HAP-1 (cell line): ENCODE measurements at regions not wholly inside any gene's neighbourhood (a gene's known extent, or its start where the extent isn't known, plus 50 kb on each side); places are given as distances from the start of the nearest gene placed in this dataset.
"Not testable (repeated sequence)": the region's sequence is repeated elsewhere in the genome, so short reads cannot be mapped to it uniquely, and the experiment has no call there.

Source experiments
- DNase-seq, 2 experiments: peaks; one replicate each; pipeline ENCODE4 v3.0.0-alpha.2; 2016 to 2020; ENCODE audit warnings: low spot score in 2 of 2
- H3K27me3 ChIP-seq: fragments of 250-450 bp; sonication (Bioruptor Pico); 2 replicates; pipeline ENCODE4 v1.5.1; 2020; ENCODE audit warnings: low read depth, mild to moderate bottlenecking, moderate library complexity
- H3K36me3 ChIP-seq: fragments of 250-450 bp; sonication (Bioruptor Pico); replicated peaks from 2 replicates; pipeline ENCODE4 v1.5.1; 2020; ENCODE audit warnings: mild to moderate bottlenecking
- H3K4me1 ChIP-seq: fragments of 250-450 bp; sonication (Bioruptor Pico); 2 replicates; pipeline ENCODE4 v1.5.1; 2020; ENCODE audit warnings: mild to moderate bottlenecking
- H3K4me3 ChIP-seq: fragments of 250-450 bp; sonication (Bioruptor Pico); 2 replicates; pipeline ENCODE4 v1.5.1; 2020; ENCODE audit warnings: mild to moderate bottlenecking, moderate library complexity
- H3K9me3 ChIP-seq: fragments of 250-450 bp; sonication (Bioruptor Pico); 2 replicates; pipeline ENCODE4 v1.5.1; 2020; ENCODE audit warnings: mild to moderate bottlenecking, moderate library complexity
- in situ Hi-C: fragments of 300-500 bp; cut with MboI; formaldehyde crosslinking; loops from 3 replicates; pipeline ENCODE4 v1.14.3; 2020; ENCODE audit warnings: low sequenced_read_pairs, inconsistent platforms, mixed read lengths

DNA sequence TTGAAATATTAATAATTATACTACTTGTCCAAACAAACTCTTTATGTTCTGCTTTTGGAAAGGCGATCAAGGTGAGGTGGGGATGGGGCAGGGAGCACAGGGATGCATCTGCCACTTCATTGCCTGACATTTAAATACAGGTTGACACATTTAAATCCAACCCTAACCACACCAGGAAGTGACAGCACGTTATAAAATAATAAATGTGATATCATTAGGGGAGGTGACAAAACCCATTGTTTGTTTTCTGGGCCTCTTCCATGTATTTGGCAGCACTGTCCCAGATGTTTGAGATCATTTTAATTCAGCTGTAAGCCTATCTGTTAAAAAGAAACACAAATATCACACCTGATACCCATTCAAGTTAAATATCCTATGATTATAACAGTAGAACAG is 342.4 kb upstream of the ARID1B start:
- H3K4me3 ChIP-seq = no peak overlapping the region
- no peaks in the 10 kb centered on the region for H3K9me3 ChIP-seq
- H3K27me3 ChIP-seq = no peaks in the 10 kb centered on the region
- H3K4me1 ChIP-seq = no peaks in the 10 kb centered on the region; the same call in 1 of the 2 replicates
- no peak for DNase-seq
- H3K36me3 ChIP-seq = no peaks in the 10 kb centered on the region
- in situ Hi-C loops = no loop called here

GRCh38 chr6:156434049-156434794 is 343.0 kb upstream of the ARID1B start:
- in situ Hi-C loops = no loop called here
- Histone ChIP-seq H3K4me1 (no peaks in the 10 kb centered on the region; the same call in 1 of the 2 replicates), H3K27me3 (no peaks in the 10 kb centered on the region), H3K9me3 (no peaks in the 10 kb centered on the region), H3K36me3 (no peaks in the 10 kb centered on the region), H3K4me3 (no peak overlapping the region)
- no peak for DNase-seq

DNA sequence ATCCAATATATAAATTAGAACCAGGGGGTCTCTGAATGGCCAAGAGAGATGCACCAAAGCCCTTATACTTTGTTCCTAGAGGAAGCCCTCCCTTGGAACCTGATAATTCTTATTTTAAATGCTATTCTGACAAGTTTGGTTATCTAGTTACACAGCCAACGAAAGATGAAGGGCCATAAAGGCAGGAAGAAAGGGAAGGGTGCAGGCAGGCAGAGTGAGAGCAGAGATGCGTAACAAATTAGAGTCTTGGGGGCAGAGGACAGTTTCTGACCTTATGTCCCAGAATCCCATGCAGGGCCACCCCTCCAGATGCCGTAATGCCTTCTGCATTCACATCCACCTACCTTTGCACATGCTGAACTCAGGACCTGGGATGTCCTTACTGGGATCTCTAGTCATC is 344.6 kb upstream of the ARID1B start:
- DNase-seq = no peak
- in situ Hi-C loops = no loop called here
- no peaks in the 10 kb centered on the region for H3K9me3 ChIP-seq
- H3K4me1 ChIP-seq = no peaks in the 10 kb centered on the region; the same call in 1 of the 2 replicates
- H3K36me3 ChIP-seq = no peaks in the 10 kb centered on the region
- H3K4me3 ChIP-seq = no peak overlapping the region
- no peaks in the 10 kb centered on the region for H3K27me3 ChIP-seq

DNA sequence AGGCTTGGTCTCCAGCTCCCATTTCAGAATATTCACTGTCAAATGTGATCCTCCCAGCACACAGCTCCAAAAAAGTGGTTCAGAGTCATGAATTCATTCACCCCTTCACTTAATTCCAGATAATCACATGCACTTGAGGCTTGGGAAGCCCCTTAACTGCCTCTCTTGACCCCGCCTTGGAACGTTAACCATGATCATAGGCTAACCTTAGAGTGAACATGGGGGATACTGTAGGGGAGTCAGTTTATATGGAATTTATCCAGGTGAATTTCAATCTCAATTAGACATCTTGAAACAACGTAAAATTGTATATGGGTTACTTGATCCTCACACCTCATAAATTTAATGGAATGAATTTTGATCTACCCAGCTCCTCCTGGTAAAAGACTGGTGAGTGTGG is 346.8 kb upstream of the ARID1B start:
- Histone ChIP-seq H3K27me3 (no peaks in the 10 kb centered on the region), H3K36me3 (no peaks in the 10 kb centered on the region), H3K9me3 (no peaks in the 10 kb centered on the region), H3K4me1 (no peaks in the 10 kb centered on the region), H3K4me3 (no peak overlapping the region)
- in situ Hi-C loops = no loop called here
- no peak for DNase-seq

- H3K4me3 ChIP-seq = no peak overlapping the region
- DNase-seq = no peak
- H3K9me3 ChIP-seq = no peaks in the 10 kb centered on the region
- H3K4me1 ChIP-seq = no peaks in the 10 kb centered on the region
- in situ Hi-C loops = no loop called here
- no peaks in the 10 kb centered on the region for H3K27me3 ChIP-seq
- no peaks in the 10 kb centered on the region for H3K36me3 ChIP-seq
Measured at GRCh38 chr6:156427345-156427744, 349.8 kb upstream of the ARID1B start.

- Histone ChIP-seq H3K36me3 (no peaks in the 10 kb centered on the region), H3K4me1 (no peaks in the 10 kb centered on the region), H3K4me3 (no peak overlapping the region), H3K27me3 (no peaks in the 10 kb centered on the region), H3K9me3 (no peaks in the 10 kb centered on the region)
- in situ Hi-C loops = no loop called here
- no peak for DNase-seq
Measured at GRCh38 chr6:156425359-156426020, 351.7 kb upstream of the ARID1B start.

GRCh38 chr6:156423829-156424228 is 353.3 kb upstream of the ARID1B start:
- Histone ChIP-seq H3K36me3 (no peaks in the 10 kb centered on the region), H3K27me3 (no peaks in the 10 kb centered on the region), H3K9me3 (no peaks in the 10 kb centered on the region), H3K4me3 (no peak overlapping the region), H3K4me1 (no peaks in the 10 kb centered on the region)
- in situ Hi-C loops = no loop called here
- DNase-seq = no peak

- H3K4me3 ChIP-seq = no peak overlapping the region
- DNase-seq = no peak
- H3K9me3 ChIP-seq = no peaks in the 10 kb centered on the region
- in situ Hi-C loops = no loop called here
- no peaks in the 10 kb centered on the region for H3K4me1 ChIP-seq
- H3K27me3 ChIP-seq = no peaks in the 10 kb centered on the region
- no peaks in the 10 kb centered on the region for H3K36me3 ChIP-seq
Measured at GRCh38 chr6:156423075-156423474, 354.1 kb upstream of the ARID1B start.

DNA sequence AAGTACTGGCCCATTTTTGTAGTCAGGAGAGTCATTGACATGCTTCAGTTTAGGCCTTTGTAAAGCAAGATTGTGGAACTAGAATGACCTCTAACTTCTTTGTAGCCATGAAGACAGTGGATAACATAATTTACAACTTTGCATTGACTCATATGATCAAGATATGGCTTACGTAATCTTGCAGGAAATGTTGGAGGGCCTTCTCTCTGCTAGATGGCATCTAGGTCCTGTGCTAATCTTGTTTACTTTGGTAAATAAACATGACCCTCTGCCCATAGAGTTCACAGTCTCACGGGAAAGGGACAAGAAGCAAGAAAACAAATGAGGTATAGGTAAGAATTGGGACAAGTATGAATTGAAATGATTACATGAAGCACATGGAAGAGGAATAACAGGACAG is 355.2 kb upstream of the ARID1B start:
- Histone ChIP-seq H3K27me3 (no peaks in the 10 kb centered on the region), H3K4me1 (no peaks in the 10 kb centered on the region), H3K4me3 (no peak overlapping the region), H3K9me3 (no peaks in the 10 kb centered on the region), H3K36me3 (no peaks in the 10 kb centered on the region)
- DNase-seq = no peak
- in situ Hi-C loops = no loop called here

GRCh38 chr6:156421301-156421700 is 355.9 kb upstream of the ARID1B start:
- H3K36me3 ChIP-seq, H3K27me3 ChIP-seq, H3K4me3 ChIP-seq, in situ Hi-C loops, H3K9me3 ChIP-seq, H3K4me1 ChIP-seq: not testable (repeated sequence)
- DNase-seq = peak in 1 of 2 experiments; percentile 13

GRCh38 chr6:156420172-156420993 is 356.8 kb upstream of the ARID1B start:
- Histone ChIP-seq H3K36me3 (no peaks in the 10 kb centered on the region), H3K4me3 (no peak overlapping the region), H3K4me1 (no peaks in the 10 kb centered on the region), H3K9me3 (no peaks in the 10 kb centered on the region), H3K27me3 (no peaks in the 10 kb centered on the region)
- in situ Hi-C loops = no loop called here
- no peak for DNase-seq

- no peaks in the 10 kb centered on the region for H3K4me1 ChIP-seq
- DNase-seq = no peak
- no peaks in the 10 kb centered on the region for H3K9me3 ChIP-seq
- no peaks in the 10 kb centered on the region for H3K36me3 ChIP-seq
- no peak overlapping the region for H3K4me3 ChIP-seq
- no peaks in the 10 kb centered on the region for H3K27me3 ChIP-seq
- in situ Hi-C loops = no loop called here
Measured at GRCh38 chr6:156419594-156419993, 357.6 kb upstream of the ARID1B start.

DNA sequence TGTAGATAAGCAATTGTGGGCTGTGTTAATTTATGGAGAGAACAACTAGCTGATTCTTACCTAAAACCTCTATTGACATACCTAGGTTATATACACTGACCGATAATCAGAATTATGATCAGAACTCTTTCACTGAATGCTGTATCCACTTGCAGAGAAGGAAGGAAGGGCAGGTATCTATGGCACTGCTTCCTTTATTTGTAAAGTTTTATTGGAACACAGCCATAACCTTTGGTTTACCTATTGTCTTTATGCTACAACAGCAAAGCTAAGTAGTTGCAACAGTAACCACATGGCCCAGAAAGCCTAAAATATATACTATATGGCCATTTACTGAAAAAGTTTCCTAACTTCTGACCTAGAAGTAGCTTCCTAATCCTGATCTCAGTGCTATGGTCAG is 358.9 kb upstream of the ARID1B start:
- in situ Hi-C loops = no loop called here
- no peaks in the 10 kb centered on the region for H3K36me3 ChIP-seq
- no peak for DNase-seq
- H3K4me1 ChIP-seq = no peaks in the 10 kb centered on the region
- no peak overlapping the region for H3K4me3 ChIP-seq
- no peaks in the 10 kb centered on the region for H3K27me3 ChIP-seq
- H3K9me3 ChIP-seq = no peaks in the 10 kb centered on the region

DNA sequence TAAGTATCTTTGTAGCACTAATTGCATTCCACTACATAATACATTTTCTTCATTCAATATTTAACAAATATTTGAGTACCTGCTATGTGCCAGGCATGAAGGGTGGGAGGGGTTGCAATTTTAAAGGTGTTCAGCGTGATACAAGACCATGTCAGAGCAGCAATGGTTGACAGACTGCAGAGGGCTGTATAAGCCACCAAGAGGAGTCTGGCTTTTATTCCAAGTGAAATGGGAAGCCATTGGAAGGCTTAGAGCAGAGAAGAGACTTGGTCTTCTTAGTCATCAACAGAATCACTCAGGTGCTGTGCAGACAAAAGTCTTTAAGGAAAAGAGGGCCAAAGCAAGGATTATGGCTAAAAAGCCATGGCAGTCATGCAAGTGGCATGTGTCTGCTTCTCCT is 360.8 kb upstream of the ARID1B start:
- DNase-seq = no peak
- H3K27me3 ChIP-seq = no peaks in the 10 kb centered on the region
- H3K36me3 ChIP-seq = no peaks in the 10 kb centered on the region
- no peaks in the 10 kb centered on the region for H3K9me3 ChIP-seq
- H3K4me3 ChIP-seq = no peak overlapping the region
- H3K4me1 ChIP-seq = no peaks in the 10 kb centered on the region
- in situ Hi-C loops = no loop called here
